ENCODE measurements at regions not wholly inside any gene's neighbourhood (a gene's known extent, or its start where the extent isn't known, plus 50 kb on each side); places are given as distances from the start of the nearest gene placed in this dataset.

DNA sequence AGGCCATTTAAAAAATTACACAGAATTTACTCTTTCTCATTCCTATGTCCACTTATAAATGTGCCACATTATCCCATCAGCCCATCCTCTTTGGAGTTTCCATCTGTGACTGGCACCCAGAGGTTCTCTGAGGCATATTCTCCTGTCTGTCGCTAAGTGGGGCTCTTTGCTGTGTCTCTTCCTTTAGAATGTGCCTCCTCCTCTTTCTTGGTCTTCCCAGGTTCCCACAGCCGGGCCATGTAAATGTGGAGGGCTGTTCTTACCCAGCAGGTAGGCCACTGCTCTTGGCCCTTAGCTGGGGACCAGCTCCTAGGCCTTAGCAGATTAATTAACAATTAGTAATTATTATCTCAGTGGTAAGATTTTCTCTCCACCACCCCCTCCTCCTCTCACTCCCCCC is 167.0 kb downstream of the INSIG2 start:
- H3K27me3 ChIP-seq = no peaks in the 10 kb centered on the region
- no peak for DNase-seq (ENCODE audit: low read depth in 1 of 2, low spot score in 1 of 2)
- H3K27ac ChIP-seq = no peak overlapping the region
- no peak overlapping the region for H3K4me3 ChIP-seq
- no peaks in the 10 kb centered on the region for H3K9me3 ChIP-seq (ENCODE audit: low read depth)
- no peaks in the 10 kb centered on the region for H3K4me1 ChIP-seq (ENCODE audit: low read depth)
- TF ChIP-seq, protein P1, sequence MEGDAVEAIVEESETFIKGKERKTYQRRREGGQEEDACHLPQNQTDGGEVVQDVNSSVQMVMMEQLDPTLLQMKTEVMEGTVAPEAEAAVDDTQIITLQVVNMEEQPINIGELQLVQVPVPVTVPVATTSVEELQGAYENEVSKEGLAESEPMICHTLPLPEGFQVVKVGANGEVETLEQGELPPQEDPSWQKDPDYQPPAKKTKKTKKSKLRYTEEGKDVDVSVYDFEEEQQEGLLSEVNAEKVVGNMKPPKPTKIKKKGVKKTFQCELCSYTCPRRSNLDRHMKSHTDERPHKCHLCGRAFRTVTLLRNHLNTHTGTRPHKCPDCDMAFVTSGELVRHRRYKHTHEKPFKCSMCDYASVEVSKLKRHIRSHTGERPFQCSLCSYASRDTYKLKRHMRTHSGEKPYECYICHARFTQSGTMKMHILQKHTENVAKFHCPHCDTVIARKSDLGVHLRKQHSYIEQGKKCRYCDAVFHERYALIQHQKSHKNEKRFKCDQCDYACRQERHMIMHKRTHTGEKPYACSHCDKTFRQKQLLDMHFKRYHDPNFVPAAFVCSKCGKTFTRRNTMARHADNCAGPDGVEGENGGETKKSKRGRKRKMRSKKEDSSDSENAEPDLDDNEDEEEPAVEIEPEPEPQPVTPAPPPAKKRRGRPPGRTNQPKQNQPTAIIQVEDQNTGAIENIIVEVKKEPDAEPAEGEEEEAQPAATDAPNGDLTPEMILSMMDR (IDR thresholded peaks at IDR 0.05; ENCODE audit: low read depth, low read length) = no peak
- H3K36me3 ChIP-seq = no peaks in the 10 kb centered on the region

DNA sequence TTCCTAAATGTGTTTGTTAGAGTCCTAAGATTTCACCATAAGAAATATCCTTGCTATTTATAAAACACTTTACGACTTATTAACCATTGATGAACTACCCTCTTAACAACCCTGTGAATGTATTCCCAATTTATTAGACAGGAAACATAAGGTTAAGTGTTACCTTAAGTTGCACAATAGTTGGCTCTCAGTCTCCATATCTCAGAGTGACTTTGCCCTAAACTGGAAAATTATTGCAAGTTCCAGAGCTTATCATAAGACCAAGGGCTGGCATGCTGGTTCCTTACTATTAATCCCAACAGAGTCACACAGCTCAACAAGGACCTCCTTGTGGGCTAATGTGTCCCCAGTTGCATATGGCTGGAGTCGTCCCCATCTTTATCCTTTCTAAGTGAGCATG is 165.8 kb downstream of the INSIG2 start:
- TF ChIP-seq, protein P1 (IDR thresholded peaks at IDR 0.05; ENCODE audit: low read depth, low read length) = no peak
- H3K9me3 ChIP-seq (ENCODE audit: low read depth) = no peaks in the 10 kb centered on the region
- DNase-seq (ENCODE audit: low read depth in 1 of 2, low spot score in 1 of 2) = no peak
- H3K4me3 ChIP-seq = no peak overlapping the region
- no peaks in the 10 kb centered on the region for H3K4me1 ChIP-seq (ENCODE audit: low read depth)
- no peak overlapping the region for H3K27ac ChIP-seq
- no peaks in the 10 kb centered on the region for H3K27me3 ChIP-seq
- no peaks in the 10 kb centered on the region for H3K36me3 ChIP-seq

DNA sequence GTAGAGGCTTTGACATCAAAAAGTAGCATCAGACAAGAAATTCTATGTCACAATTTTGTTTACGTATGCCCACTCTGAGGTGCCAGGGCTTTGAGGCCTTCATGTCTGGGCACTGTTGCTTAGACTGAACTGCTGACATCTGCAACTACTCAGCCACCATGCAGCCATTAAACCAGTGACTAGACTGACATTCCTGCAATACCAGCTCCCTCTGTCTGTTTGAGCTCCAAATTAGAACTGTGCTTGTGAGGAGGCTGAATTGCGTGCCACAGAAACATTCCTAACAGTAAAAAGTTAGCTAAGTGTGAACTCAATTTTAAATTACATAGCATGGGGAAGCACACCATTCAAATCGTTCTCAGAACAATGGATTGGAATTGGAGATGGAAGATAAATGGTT is 163.2 kb downstream of the INSIG2 start:
- DNase-seq (ENCODE audit: low read depth in 1 of 2, low spot score in 1 of 2) = peak in 1 of 2 donors; percentile 76
- no peaks in the 10 kb centered on the region for H3K27me3 ChIP-seq

DNA sequence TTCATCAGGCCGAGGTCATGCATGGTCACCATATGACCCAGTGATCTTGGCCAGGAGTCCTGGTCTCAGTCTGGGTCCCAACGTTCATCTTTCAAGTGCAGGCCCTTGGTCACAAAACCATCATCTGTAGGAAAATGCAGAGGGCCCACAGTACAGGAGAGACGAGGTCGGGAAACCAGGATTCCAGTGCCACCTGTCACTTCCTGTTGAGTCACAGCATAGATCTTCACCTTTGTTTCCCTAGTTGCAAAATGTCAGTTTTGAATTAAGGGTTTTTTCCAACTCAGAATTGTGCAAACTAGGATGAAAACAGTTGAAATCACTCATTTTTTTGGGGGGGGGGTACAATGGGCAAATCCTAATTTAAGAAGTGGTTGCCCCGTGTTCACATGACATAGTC is 162.2 kb downstream of the INSIG2 start:
- no peaks in the 10 kb centered on the region for H3K36me3 ChIP-seq
- no peak for DNase-seq (ENCODE audit: low read depth in 1 of 2, low spot score in 1 of 2)

More for the DNA sequence above, 163.2 kb downstream of the INSIG2 start:
- Histone ChIP-seq H3K36me3 (no peaks in the 10 kb centered on the region), H3K9me3 (ENCODE audit: low read depth) (no peaks in the 10 kb centered on the region), H3K4me3 (no peak overlapping the region), H3K4me1 (ENCODE audit: low read depth) (no peaks in the 10 kb centered on the region), H3K27ac (peak overlapping the region; percentile 81)
- TF ChIP-seq, protein P1 (IDR thresholded peaks at IDR 0.05; ENCODE audit: low read depth, low read length) = no peak

DNA sequence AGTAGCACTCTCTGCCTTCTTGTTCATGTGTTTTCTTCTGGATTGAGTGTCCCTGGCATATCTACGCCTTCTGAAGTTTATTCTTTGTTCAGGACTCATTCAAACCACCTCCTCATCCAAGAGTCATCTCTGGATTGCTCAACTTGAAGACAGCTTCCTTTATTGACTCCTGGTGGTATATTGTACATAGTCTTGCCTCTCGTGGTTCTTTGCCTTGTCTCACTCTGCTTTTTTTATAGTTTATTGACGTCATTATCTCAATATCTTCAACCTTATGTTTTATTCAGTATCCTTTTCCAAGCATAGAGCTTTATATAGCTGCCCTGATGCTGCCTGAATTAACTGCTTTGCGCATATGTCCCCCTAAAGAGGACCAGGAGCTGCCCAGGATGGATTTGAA is 161.7 kb downstream of the INSIG2 start:
- Histone ChIP-seq H3K9me3 (ENCODE audit: low read depth) (no peaks in the 10 kb centered on the region), H3K4me1 (ENCODE audit: low read depth) (no peaks in the 10 kb centered on the region), H3K27ac (no peak overlapping the region), H3K4me3 (no peak overlapping the region), H3K36me3 (no peaks in the 10 kb centered on the region), H3K27me3 (no peaks in the 10 kb centered on the region)
- DNase-seq (ENCODE audit: low read depth in 1 of 2, low spot score in 1 of 2) = peak in 1 of 2 donors; percentile 6
- TF ChIP-seq, protein P1 (IDR thresholded peaks at IDR 0.05; ENCODE audit: low read depth, low read length) = no peak

More for the DNA sequence above, 162.2 kb downstream of the INSIG2 start:
- H3K27ac ChIP-seq = no peak overlapping the region
- H3K4me1 ChIP-seq (ENCODE audit: low read depth) = no peaks in the 10 kb centered on the region
- TF ChIP-seq, protein P1 (IDR thresholded peaks at IDR 0.05; ENCODE audit: low read depth, low read length) = no peak
- H3K4me3 ChIP-seq = no peak overlapping the region
- H3K27me3 ChIP-seq = no peaks in the 10 kb centered on the region
- H3K9me3 ChIP-seq (ENCODE audit: low read depth) = no peaks in the 10 kb centered on the region

DNA sequence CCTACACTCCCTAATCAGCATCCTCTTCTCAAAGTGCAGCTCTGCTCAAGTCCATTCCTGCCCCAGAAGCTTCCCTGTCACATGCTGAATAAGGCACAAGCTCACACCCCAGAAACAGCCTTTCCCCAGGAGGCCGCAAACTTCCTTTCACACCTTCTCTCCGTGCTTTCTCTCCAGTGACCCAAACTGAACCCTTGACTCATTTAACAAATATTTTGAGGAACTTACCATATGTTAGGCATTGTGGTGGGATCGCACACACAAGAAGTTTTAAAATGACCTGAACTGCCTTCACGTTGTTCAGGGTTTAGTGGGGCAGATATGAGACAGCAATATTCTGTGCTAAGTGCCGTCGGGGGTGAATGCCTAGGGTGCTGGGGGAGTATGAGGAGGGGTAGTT is 161.3 kb downstream of the INSIG2 start:
- H3K4me3 ChIP-seq = no peak overlapping the region
- H3K4me1 ChIP-seq (ENCODE audit: low read depth) = no peaks in the 10 kb centered on the region
- no peaks in the 10 kb centered on the region for H3K36me3 ChIP-seq
- DNase-seq (ENCODE audit: low read depth in 1 of 2, low spot score in 1 of 2) = peak in 1 of 2 donors; percentile 21
- no peaks in the 10 kb centered on the region for H3K27me3 ChIP-seq
- no peaks in the 10 kb centered on the region for H3K9me3 ChIP-seq (ENCODE audit: low read depth)
- no peak overlapping the region for H3K27ac ChIP-seq
- TF ChIP-seq, protein P1 (IDR thresholded peaks at IDR 0.05; ENCODE audit: low read depth, low read length) = no peak
